ENCODE measurements at regions not wholly inside any gene's neighbourhood (a gene's known extent, or its start where the extent isn't known, plus 50 kb on each side); places are given as distances from the start of the nearest gene placed in this dataset.

- DNase-seq, result no peak
- H3K4me3 ChIP-seq (ENCODE audit: low read depth, low read length), result no peak overlapping the region
- no peaks in the 10 kb centered on the region for H3K27me3 ChIP-seq (ENCODE audit: insufficient read depth, low read depth, severe bottlenecking)
- TF ChIP-seq CTCF (IDR thresholded peaks at IDR 0.05; ENCODE audit: low read depth, low read length), result no peak
- no peaks in the 10 kb centered on the region for H3K36me3 ChIP-seq
- H3K9me3 ChIP-seq (ENCODE audit: severe bottlenecking), result no peaks in the 10 kb centered on the region
- H3K27ac ChIP-seq, result no peak overlapping the region
Observed at GRCh38 chr1:115496904-115497527, 144.8 kb upstream of the VANGL1 start.

GRCh38 chr1:115495625-115496024 lies 146.1 kb upstream of the VANGL1 start:
- Histone ChIP-seq H3K27ac (no peak overlapping the region), H3K36me3 (no peaks in the 10 kb centered on the region), H3K9me3 (ENCODE audit: severe bottlenecking) (no peaks in the 10 kb centered on the region), H3K4me3 (ENCODE audit: low read depth, low read length) (no peak overlapping the region), H3K27me3 (ENCODE audit: insufficient read depth, low read depth, severe bottlenecking) (no peaks in the 10 kb centered on the region)
- no peak for DNase-seq
- no peak for TF ChIP-seq CTCF (IDR thresholded peaks at IDR 0.05; ENCODE audit: low read depth, low read length)

GRCh38 chr1:115495111-115495510 lies 146.7 kb upstream of the VANGL1 start:
- Histone ChIP-seq H3K36me3 (no peaks in the 10 kb centered on the region), H3K27me3 (ENCODE audit: insufficient read depth, low read depth, severe bottlenecking) (no peaks in the 10 kb centered on the region), H3K4me3 (ENCODE audit: low read depth, low read length) (no peak overlapping the region), H3K9me3 (ENCODE audit: severe bottlenecking) (no peaks in the 10 kb centered on the region), H3K27ac (no peak overlapping the region)
- no peak for TF ChIP-seq CTCF (IDR thresholded peaks at IDR 0.05; ENCODE audit: low read depth, low read length)
- no peak for DNase-seq

GRCh38 chr1:115493834-115494233 lies 147.9 kb upstream of the VANGL1 start:
- no peak for DNase-seq
- H3K36me3 ChIP-seq, result no peaks in the 10 kb centered on the region
- H3K4me3 ChIP-seq (ENCODE audit: low read depth, low read length), result no peak overlapping the region
- H3K27me3 ChIP-seq (ENCODE audit: insufficient read depth, low read depth, severe bottlenecking), result no peaks in the 10 kb centered on the region
- H3K9me3 ChIP-seq (ENCODE audit: severe bottlenecking), result no peaks in the 10 kb centered on the region
- no peak for TF ChIP-seq CTCF (IDR thresholded peaks at IDR 0.05; ENCODE audit: low read depth, low read length)
- H3K27ac ChIP-seq, result no peak overlapping the region

GRCh38 chr1:115492880-115493279 lies 148.9 kb upstream of the VANGL1 start:
- Histone ChIP-seq H3K27ac (no peak overlapping the region), H3K4me3 (ENCODE audit: low read depth, low read length) (no peak overlapping the region), H3K27me3 (ENCODE audit: insufficient read depth, low read depth, severe bottlenecking) (no peaks in the 10 kb centered on the region), H3K9me3 (ENCODE audit: severe bottlenecking) (no peaks in the 10 kb centered on the region), H3K36me3 (no peaks in the 10 kb centered on the region)
- TF ChIP-seq CTCF (IDR thresholded peaks at IDR 0.05; ENCODE audit: low read depth, low read length), result no peak
- no peak for DNase-seq

- no peak for TF ChIP-seq CTCF (IDR thresholded peaks at IDR 0.05; ENCODE audit: low read depth, low read length)
- no peaks in the 10 kb centered on the region for H3K36me3 ChIP-seq
- DNase-seq, result no peak
- no peak overlapping the region for H3K27ac ChIP-seq
- H3K4me3 ChIP-seq (ENCODE audit: low read depth, low read length), result no peak overlapping the region
- no peaks in the 10 kb centered on the region for H3K27me3 ChIP-seq (ENCODE audit: insufficient read depth, low read depth, severe bottlenecking)
- no peaks in the 10 kb centered on the region for H3K9me3 ChIP-seq (ENCODE audit: severe bottlenecking)
Observed at GRCh38 chr1:115492019-115492595, 149.7 kb upstream of the VANGL1 start.
